Natural killer cell (primary cell): ENCODE measurements at regions not wholly inside any gene's neighbourhood (a gene's known extent, or its start where the extent isn't known, plus 50 kb on each side); places are given as distances from the start of the nearest gene placed in this dataset.

Experiments
- ATAC-seq, 3 donors: fragments of 150-1000 bp in 2 of 3; fragments of 200-7000 bp in 1 of 3; cut with Tn5 transposase; 1 replicate in 1 of 3; 2 replicates in 2 of 3; pipeline ENCODE4 v1.10.0; 2021; ENCODE audit warnings: mild to moderate bottlenecking in 2 of 3, moderate library complexity in 2 of 3
- DNase-seq, 2 donors: peaks; one replicate each; pipeline versions ENCODE4 v3.0.0 to v3.0.0-alpha.2; 2013 to 2021; ENCODE audit warnings: mixed read lengths in 1 of 2
- H3K27ac ChIP-seq: one replicate; pipeline ENCODE4 v1.5.1; 2013; ENCODE audit warnings: mild to moderate bottlenecking, low read length
- H3K27me3 ChIP-seq: one replicate; pipeline ENCODE4 v1.6.1; 2013; ENCODE audit warnings: low read length; ENCODE audit not compliant: control insufficient read depth, insufficient read depth
- H3K36me3 ChIP-seq: one replicate; pipeline ENCODE4 v1.6.1; 2013; ENCODE audit warnings: low read length; ENCODE audit not compliant: control insufficient read depth, insufficient read depth
- H3K4me1 ChIP-seq: one replicate; pipeline ENCODE4 v1.6.1; 2013; ENCODE audit warnings: low read length; ENCODE audit not compliant: control insufficient read depth, insufficient read depth
- H3K4me3 ChIP-seq: one replicate; pipeline ENCODE4 v1.5.1; 2013; ENCODE audit warnings: low read length
- H3K9me3 ChIP-seq: one replicate; pipeline ENCODE4 v1.6.1; 2013; ENCODE audit warnings: low read length; ENCODE audit not compliant: control insufficient read depth, insufficient read depth
- H3K27ac Mint-ChIP-seq, 2 donors: one replicate each; pipeline ENCODE4 v1.8.0; 2022; ENCODE audit warnings: mild to moderate bottlenecking in 2 of 2, mixed read lengths in 2 of 2, moderate library complexity in 1 of 2
- H3K27me3 Mint-ChIP-seq, 2 donors: one replicate each; pipeline ENCODE4 v1.8.0; 2022; ENCODE audit warnings: low read depth in 2 of 2, mixed read lengths in 2 of 2
- H3K36me3 Mint-ChIP-seq: one replicate; pipeline ENCODE4 v1.8.0; 2022; ENCODE audit warnings: mixed read lengths
- H3K4me1 Mint-ChIP-seq, 2 donors: one replicate each; pipeline ENCODE4 v1.8.0; 2022; ENCODE audit warnings: mixed read lengths in 2 of 2
- H3K4me3 Mint-ChIP-seq: one replicate; pipeline ENCODE4 v1.8.0; 2022; ENCODE audit warnings: mild to moderate bottlenecking, moderate library complexity, mixed read lengths
- H3K9me3 Mint-ChIP-seq, 2 donors: one replicate each; pipeline ENCODE4 v1.8.0; 2022; ENCODE audit warnings: mixed read lengths in 2 of 2
- WGBS: methylation state at CpG from one replicate; pipeline ENCODE4 v1.1.7; 2013; ENCODE audit warnings: missing lambda C conversion rate; ENCODE audit not compliant: insufficient coverage; 5-methylcytosine and 5-hydroxymethylcytosine counted together
- intact Hi-C: fragments of 100-400 bp; cut with micrococcal nuclease; formaldehyde crosslinking; loops from one replicate; pipeline ENCODE4 v1.14.2; 2022
- TF ChIP-seq, protein P1 (sequence below): fragments of 200-600 bp; IDR thresholded peaks from one replicate; pipeline ENCODE4 v1.8.0; 2022; ENCODE audit warnings: antibody characterized with exemption

DNA sequence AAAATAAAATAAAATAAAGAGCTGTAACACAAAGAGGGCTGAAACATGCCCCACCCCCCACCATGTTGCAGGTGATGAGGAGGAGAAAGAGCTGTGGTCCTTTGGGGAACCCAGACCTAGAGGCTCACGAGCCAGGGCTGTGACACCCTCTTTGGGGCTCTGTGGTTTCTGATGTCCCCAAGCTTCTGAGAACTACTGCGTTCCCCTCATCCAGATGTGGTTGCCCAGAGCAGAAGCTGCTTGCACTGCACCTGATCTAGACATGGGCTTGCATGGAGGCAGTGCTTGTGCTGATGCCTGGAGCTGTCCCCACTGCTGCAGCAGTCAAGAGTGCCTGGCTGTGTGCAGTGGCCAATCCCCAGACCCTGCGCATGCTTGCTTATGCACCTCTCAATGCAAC lies 687.9 kb upstream of the ACVR2A start:
- no peak overlapping the region for H3K27ac Mint-ChIP-seq
- H3K27ac ChIP-seq: no peak overlapping the region
- TF ChIP-seq, protein P1, sequence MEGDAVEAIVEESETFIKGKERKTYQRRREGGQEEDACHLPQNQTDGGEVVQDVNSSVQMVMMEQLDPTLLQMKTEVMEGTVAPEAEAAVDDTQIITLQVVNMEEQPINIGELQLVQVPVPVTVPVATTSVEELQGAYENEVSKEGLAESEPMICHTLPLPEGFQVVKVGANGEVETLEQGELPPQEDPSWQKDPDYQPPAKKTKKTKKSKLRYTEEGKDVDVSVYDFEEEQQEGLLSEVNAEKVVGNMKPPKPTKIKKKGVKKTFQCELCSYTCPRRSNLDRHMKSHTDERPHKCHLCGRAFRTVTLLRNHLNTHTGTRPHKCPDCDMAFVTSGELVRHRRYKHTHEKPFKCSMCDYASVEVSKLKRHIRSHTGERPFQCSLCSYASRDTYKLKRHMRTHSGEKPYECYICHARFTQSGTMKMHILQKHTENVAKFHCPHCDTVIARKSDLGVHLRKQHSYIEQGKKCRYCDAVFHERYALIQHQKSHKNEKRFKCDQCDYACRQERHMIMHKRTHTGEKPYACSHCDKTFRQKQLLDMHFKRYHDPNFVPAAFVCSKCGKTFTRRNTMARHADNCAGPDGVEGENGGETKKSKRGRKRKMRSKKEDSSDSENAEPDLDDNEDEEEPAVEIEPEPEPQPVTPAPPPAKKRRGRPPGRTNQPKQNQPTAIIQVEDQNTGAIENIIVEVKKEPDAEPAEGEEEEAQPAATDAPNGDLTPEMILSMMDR: no peak
- no peaks in the 10 kb centered on the region for H3K9me3 ChIP-seq
- WGBS: 81% methylated on average over 3 of the region's 3 CpGs
- peaks cover 0 to 3% of the 10 kb centered on the region in 2 donors for H3K27me3 Mint-ChIP-seq
- peaks cover 2% of the 10 kb centered on the region for H3K36me3 Mint-ChIP-seq
- intact Hi-C loops: no loop called here
- ATAC-seq: no peak
- DNase-seq: no peak
- no peaks in the 10 kb centered on the region for H3K4me1 ChIP-seq
- H3K36me3 ChIP-seq: no peaks in the 10 kb centered on the region
- peaks cover under 1 to 4% of the 10 kb centered on the region in 2 donors for H3K9me3 Mint-ChIP-seq
- no peaks in the 10 kb centered on the region for H3K27me3 ChIP-seq
- no peaks in the 10 kb centered on the region for H3K4me1 Mint-ChIP-seq
- H3K4me3 Mint-ChIP-seq: no peak overlapping the region
- H3K4me3 ChIP-seq: no peak overlapping the region

DNA sequence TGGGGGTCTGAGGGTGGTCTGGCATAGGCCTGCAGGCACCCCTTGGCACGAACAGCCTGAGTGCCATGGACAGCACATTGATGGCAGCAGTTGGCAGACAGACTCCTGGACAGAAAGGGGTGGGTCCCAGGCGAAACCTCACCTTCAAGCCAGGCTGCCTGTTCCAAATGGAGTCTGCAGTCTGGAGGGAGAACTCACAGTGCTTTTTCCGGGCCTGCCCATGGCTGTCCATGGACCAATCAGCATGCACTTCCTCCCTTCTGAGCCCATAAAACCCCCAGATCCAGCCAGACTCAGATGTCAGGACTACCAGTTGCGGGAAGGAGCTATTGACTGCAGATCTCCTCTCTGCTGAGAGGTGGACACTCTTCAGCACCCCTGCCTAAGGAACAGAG lies 694.6 kb upstream of the ACVR2A start:
- H3K27ac Mint-ChIP-seq: no peak overlapping the region
- Histone ChIP-seq H3K27me3 (no peaks in the 10 kb centered on the region), H3K4me1 (no peaks in the 10 kb centered on the region), H3K9me3 (peaks cover 4% of the 10 kb centered on the region), H3K27ac (no peak overlapping the region), H3K36me3 (no peaks in the 10 kb centered on the region), H3K4me3 (no peak overlapping the region)
- TF ChIP-seq, protein P1: no peak
- peaks cover 6% of the 10 kb centered on the region for H3K36me3 Mint-ChIP-seq
- no peak overlapping the region for H3K4me3 Mint-ChIP-seq
- peaks cover 2 to 10% of the 10 kb centered on the region in 2 donors for H3K9me3 Mint-ChIP-seq
- H3K27me3 Mint-ChIP-seq: peaks cover 0 to 5% of the 10 kb centered on the region in 2 donors
- 81% methylated on average over 4 of the region's 4 CpGs for WGBS
- ATAC-seq: no peak
- no peak for DNase-seq
- intact Hi-C loops: no loop called here
- H3K4me1 Mint-ChIP-seq: no peaks in the 10 kb centered on the region

DNA sequence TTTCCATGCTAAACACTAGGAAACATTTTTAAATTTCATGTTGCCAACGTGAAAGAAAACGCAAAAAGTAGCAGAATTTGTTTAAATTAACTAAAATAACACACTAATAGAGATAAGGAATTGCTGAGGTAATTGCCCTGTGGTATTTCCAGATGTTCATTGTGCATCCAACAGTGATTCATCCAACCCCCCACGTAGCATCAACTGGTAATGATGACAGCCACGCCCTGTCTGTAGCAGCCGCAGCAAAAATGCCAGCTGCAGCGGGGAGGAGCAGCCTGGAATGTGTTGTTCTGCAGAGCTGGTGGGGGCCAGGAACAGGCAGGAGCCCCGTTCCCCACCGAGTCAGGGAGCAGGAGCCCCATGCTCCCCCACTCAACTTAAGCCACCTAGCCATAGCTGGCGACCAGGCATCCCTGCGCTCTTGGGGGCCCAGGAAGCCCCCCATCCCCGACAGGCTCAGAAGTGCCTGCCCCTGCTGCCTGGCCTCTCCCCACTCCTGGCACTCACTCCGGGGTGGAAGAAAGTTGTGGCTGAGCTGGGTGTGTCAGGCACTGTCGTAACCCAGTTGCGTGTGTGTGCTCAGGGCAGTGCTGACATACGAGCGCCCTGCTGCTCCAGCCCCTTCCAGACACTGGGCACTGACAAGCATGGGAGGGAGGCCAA lies 695.1 kb upstream of the ACVR2A start:
- Histone ChIP-seq H3K4me1 (no peaks in the 10 kb centered on the region), H3K27ac (no peak overlapping the region), H3K27me3 (no peaks in the 10 kb centered on the region), H3K4me3 (no peak overlapping the region), H3K36me3 (no peaks in the 10 kb centered on the region), H3K9me3 (peaks cover 4% of the 10 kb centered on the region)
- peaks cover 2 to 10% of the 10 kb centered on the region in 2 donors for H3K9me3 Mint-ChIP-seq
- intact Hi-C loops: no loop called here
- TF ChIP-seq, protein P1: no peak
- ATAC-seq: no peak
- H3K4me1 Mint-ChIP-seq: no peaks in the 10 kb centered on the region
- 93% methylated on average over 14 of the region's 16 CpGs for WGBS
- H3K36me3 Mint-ChIP-seq: peaks cover 6% of the 10 kb centered on the region
- DNase-seq: no peak
- no peak overlapping the region for H3K27ac Mint-ChIP-seq
- no peak overlapping the region for H3K4me3 Mint-ChIP-seq
- H3K27me3 Mint-ChIP-seq: peaks cover 0 to 5% of the 10 kb centered on the region in 2 donors

DNA sequence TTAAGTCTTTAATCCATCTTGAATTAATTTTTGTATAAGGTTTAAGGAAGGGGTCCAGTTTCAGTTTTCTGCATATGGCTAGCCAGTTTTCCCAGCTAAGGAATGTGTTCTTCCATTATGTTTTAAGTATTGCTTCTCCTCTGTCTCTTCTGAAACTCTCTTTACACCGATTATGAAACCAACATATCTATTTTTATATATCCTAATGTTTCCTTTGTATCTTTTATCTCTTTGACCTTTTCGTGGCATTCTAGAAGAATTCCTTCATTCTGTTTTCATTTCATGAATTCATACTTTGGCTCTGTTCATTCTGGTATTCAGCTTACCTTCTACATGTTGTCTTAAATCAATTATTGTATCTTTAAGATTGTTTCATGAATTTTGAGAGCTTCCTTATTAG lies 697.0 kb upstream of the ACVR2A start:
- Mint-ChIP-seq H3K4me3 (no peak overlapping the region), H3K27me3 (peaks cover 0 to 5% of the 10 kb centered on the region in 2 donors), H3K9me3 (peaks cover 2 to 6% of the 10 kb centered on the region in 2 donors), H3K27ac (no peak overlapping the region), H3K36me3 (peaks cover 6% of the 10 kb centered on the region), H3K4me1 (no peaks in the 10 kb centered on the region)
- no peak for DNase-seq
- H3K36me3 ChIP-seq: no peaks in the 10 kb centered on the region
- peaks cover 4% of the 10 kb centered on the region for H3K9me3 ChIP-seq
- intact Hi-C loops: no loop called here
- WGBS: 83% methylated on average over 2 of the region's 2 CpGs
- no peaks in the 10 kb centered on the region for H3K27me3 ChIP-seq
- H3K4me1 ChIP-seq: no peaks in the 10 kb centered on the region
- no peak overlapping the region for H3K4me3 ChIP-seq
- TF ChIP-seq, protein P1: no peak
- no peak for ATAC-seq
- no peak overlapping the region for H3K27ac ChIP-seq
